Esophagus squamous epithelium (tissue), 4 donors: ENCODE measurements at regions not wholly inside any gene's neighbourhood (a gene's known extent, or its start where the extent isn't known, plus 50 kb on each side); places are given as distances from the start of the nearest gene placed in this dataset.

Source experiments
- POLR2A ChIP-seq, 4 donors: fragments of 450-650 bp; IDR thresholded peaks; one replicate each; pipeline ENCODE4 v1.6.1; 2017; ENCODE audit warnings: antibody characterized with exemption in 4 of 4, mild to moderate bottlenecking in 4 of 4, moderate library complexity in 3 of 4
- TF ChIP-seq, protein P1 (sequence below), 6 experiments: fragments of 450-650 bp in 4 of 6; fragments of 200-600 bp in 2 of 6; sonication (generic) in 2 of 6; IDR thresholded peaks; one replicate each; pipeline ENCODE4 v1.5.1; 2016 to 2019; ENCODE audit warnings: antibody characterized with exemption in 6 of 6, mild to moderate bottlenecking in 4 of 6, moderate library complexity in 4 of 6

DNA sequence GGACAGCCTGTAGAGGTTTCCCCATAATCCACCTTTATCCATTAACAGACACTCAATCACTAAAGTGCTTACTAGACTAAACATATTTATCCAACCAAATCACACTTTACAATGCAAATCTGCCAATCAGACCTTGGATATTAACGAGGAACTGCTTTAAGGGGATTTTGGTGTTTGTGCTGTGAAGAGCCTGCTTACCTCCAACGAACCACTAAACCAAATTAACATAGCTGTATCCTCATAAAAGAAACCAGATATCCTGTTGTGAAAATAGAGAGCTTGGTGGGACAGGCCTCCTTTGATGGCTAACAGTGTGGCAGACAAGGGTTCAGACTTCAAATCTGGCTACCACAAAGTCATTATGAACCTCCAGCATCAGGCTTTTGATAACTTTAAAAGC, 252.6 kb upstream of the HAND2 start:
- no peak for TF ChIP-seq POLR2A (IDR thresholded peaks at IDR 0.05)
- TF ChIP-seq, protein P1, sequence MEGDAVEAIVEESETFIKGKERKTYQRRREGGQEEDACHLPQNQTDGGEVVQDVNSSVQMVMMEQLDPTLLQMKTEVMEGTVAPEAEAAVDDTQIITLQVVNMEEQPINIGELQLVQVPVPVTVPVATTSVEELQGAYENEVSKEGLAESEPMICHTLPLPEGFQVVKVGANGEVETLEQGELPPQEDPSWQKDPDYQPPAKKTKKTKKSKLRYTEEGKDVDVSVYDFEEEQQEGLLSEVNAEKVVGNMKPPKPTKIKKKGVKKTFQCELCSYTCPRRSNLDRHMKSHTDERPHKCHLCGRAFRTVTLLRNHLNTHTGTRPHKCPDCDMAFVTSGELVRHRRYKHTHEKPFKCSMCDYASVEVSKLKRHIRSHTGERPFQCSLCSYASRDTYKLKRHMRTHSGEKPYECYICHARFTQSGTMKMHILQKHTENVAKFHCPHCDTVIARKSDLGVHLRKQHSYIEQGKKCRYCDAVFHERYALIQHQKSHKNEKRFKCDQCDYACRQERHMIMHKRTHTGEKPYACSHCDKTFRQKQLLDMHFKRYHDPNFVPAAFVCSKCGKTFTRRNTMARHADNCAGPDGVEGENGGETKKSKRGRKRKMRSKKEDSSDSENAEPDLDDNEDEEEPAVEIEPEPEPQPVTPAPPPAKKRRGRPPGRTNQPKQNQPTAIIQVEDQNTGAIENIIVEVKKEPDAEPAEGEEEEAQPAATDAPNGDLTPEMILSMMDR (IDR thresholded peaks at IDR 0.05): no peak
